Mucosa of descending colon (tissue), 3 donors: ENCODE measurements at regions not wholly inside any gene's neighbourhood (a gene's known extent, or its start where the extent isn't known, plus 50 kb on each side); places are given as distances from the start of the nearest gene placed in this dataset.

Experiments used
- ATAC-seq: fragments of 200-7000 bp; cut with Tn5 transposase; one replicate; pipeline ENCODE4 v1.9.1; 2020; ENCODE audit warnings: mild to moderate bottlenecking, moderate library complexity
- DNase-seq, 3 donors: peaks; one replicate each; pipeline ENCODE4 v3.0.0-alpha.2; 2020
- H3K36me3 ChIP-seq: fragments of 200-600 bp; one replicate; pipeline ENCODE4 v1.8.0; 2021; ENCODE audit warnings: low read depth, mild to moderate bottlenecking
- H3K4me1 ChIP-seq: fragments of 200-600 bp; one replicate; pipeline ENCODE4 v1.8.0; 2021; ENCODE audit warnings: low read depth, mild to moderate bottlenecking
- H3K4me3 ChIP-seq: fragments of 200-600 bp; one replicate; pipeline ENCODE4 v1.8.0; 2021; ENCODE audit warnings: mild to moderate bottlenecking
- H3K9me3 ChIP-seq: fragments of 200-600 bp; one replicate; pipeline ENCODE4 v1.8.0; 2021; ENCODE audit warnings: mild to moderate bottlenecking
- CTCF ChIP-seq: fragments of 200-600 bp; IDR thresholded peaks from one replicate; pipeline ENCODE4 v1.8.0; 2022; ENCODE audit warnings: antibody characterized with exemption, mild to moderate bottlenecking
- intact Hi-C, 2 donors: fragments of 100-400 bp; cut with DNase I in 1 of 2; cut with micrococcal nuclease in 1 of 2; formaldehyde crosslinking; loops; one replicate each; pipeline versions ENCODE4 v1.11.0 to v1.11.1; 2022; cut with DNase I, micrococcal nuclease
- donor health status: DM: no; HTN: no; CAD: no; lungs with moderate emphysema.
- donor health status: DM: no; HTN: no; CAD: no.
- donor health status: DM: no; HTN: yes; CAD: no.

- no peak for TF ChIP-seq CTCF
- DNase-seq: no peak
- no peak for ATAC-seq
- intact Hi-C loops: no loop called here
- no peaks in the 10 kb centered on the region for H3K36me3 ChIP-seq
- no peaks in the 10 kb centered on the region for H3K4me1 ChIP-seq
- H3K4me3 ChIP-seq: no peak overlapping the region
- H3K9me3 ChIP-seq: no peaks in the 10 kb centered on the region
These were observed 222.4 kb upstream of the GNAI1 start for GRCh38 chr7:79912213-79912633.

GRCh38 chr7:79911420-79911819, 223.2 kb upstream of the GNAI1 start:
- ATAC-seq: no peak
- no peaks in the 10 kb centered on the region for H3K9me3 ChIP-seq
- DNase-seq: no peak
- no peaks in the 10 kb centered on the region for H3K36me3 ChIP-seq
- H3K4me1 ChIP-seq: no peaks in the 10 kb centered on the region
- TF ChIP-seq CTCF: no peak
- no peak overlapping the region for H3K4me3 ChIP-seq
- intact Hi-C loops: no loop called here

GRCh38 chr7:79909176-79909575, 225.5 kb upstream of the GNAI1 start:
- H3K4me3 ChIP-seq: no peak overlapping the region
- intact Hi-C loops: no loop called here
- H3K9me3 ChIP-seq: no peaks in the 10 kb centered on the region
- H3K4me1 ChIP-seq: no peaks in the 10 kb centered on the region
- H3K36me3 ChIP-seq: no peaks in the 10 kb centered on the region
- DNase-seq (no peak), ATAC-seq (no peak)
- TF ChIP-seq CTCF: no peak

GRCh38 chr7:79897166-79897565, 237.5 kb upstream of the GNAI1 start:
- ATAC-seq: no peak
- no peak for TF ChIP-seq CTCF
- intact Hi-C loops: no loop called here
- no peaks in the 10 kb centered on the region for H3K9me3 ChIP-seq
- no peaks in the 10 kb centered on the region for H3K36me3 ChIP-seq
- H3K4me1 ChIP-seq: no peaks in the 10 kb centered on the region
- DNase-seq: no peak
- no peak overlapping the region for H3K4me3 ChIP-seq

- no peak overlapping the region for H3K4me3 ChIP-seq
- H3K9me3 ChIP-seq: no peaks in the 10 kb centered on the region
- DNase-seq: no peak
- no peaks in the 10 kb centered on the region for H3K36me3 ChIP-seq
- intact Hi-C loops: no loop called here
- H3K4me1 ChIP-seq: no peaks in the 10 kb centered on the region
- ATAC-seq: no peak
- no peak for TF ChIP-seq CTCF
These were observed 240.6 kb upstream of the GNAI1 start for GRCh38 chr7:79893991-79894390.

- DNase-seq: no peak
- TF ChIP-seq CTCF: no peak
- Histone ChIP-seq H3K36me3 (no peaks in the 10 kb centered on the region), H3K9me3 (no peaks in the 10 kb centered on the region), H3K4me1 (no peaks in the 10 kb centered on the region), H3K4me3 (no peak overlapping the region)
- intact Hi-C loops: no loop called here
- no peak for ATAC-seq
These were observed 251.7 kb upstream of the GNAI1 start for GRCh38 chr7:79882922-79883321.
